Activated T-helper 9 cell treated with anti-CD3 and anti-CD28 coated beads, Interleukin-2, amount 50 U/mL, for 16 hours (primary cell): ENCODE measurements at regions not wholly inside any gene's neighbourhood (a gene's known extent, or its start where the extent isn't known, plus 50 kb on each side); places are given as distances from the start of the nearest gene placed in this dataset.

ENCODE experiments used
- DNase-seq: peaks from one replicate; pipeline ENCODE4 v3.0.0-alpha.2; 2020; ENCODE audit warnings: low read depth

GRCh38 chr10:78620985-78621799, 447.6 kb upstream of the ZMIZ1 start:
- no peak for DNase-seq

- DNase-seq: no peak
Observed at GRCh38 chr10:78623578-78624215, 445.1 kb upstream of the ZMIZ1 start.

- no peak for DNase-seq
Observed at GRCh38 chr10:78624791-78625190, 444.0 kb upstream of the ZMIZ1 start.

DNA sequence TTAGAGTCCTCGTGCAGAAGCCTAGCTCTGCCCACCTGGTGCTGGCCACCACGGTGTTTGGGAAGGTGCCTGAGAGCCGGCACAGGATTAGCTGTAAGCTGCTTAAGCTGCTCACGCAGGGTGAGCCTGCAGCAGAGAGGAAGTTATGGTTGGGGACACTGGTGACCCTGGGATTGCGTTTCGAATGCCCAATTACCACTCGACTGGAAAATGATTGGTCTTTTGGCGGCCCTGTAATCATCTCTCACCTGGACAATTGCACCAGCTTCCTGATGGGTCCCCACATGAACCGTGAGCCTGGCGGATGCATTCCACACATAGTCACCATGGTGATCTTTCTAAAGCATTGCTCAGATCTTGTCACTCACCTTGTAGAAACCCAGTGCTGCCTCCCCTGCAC, 442.3 kb upstream of the ZMIZ1 start:
- no peak for DNase-seq

DNA sequence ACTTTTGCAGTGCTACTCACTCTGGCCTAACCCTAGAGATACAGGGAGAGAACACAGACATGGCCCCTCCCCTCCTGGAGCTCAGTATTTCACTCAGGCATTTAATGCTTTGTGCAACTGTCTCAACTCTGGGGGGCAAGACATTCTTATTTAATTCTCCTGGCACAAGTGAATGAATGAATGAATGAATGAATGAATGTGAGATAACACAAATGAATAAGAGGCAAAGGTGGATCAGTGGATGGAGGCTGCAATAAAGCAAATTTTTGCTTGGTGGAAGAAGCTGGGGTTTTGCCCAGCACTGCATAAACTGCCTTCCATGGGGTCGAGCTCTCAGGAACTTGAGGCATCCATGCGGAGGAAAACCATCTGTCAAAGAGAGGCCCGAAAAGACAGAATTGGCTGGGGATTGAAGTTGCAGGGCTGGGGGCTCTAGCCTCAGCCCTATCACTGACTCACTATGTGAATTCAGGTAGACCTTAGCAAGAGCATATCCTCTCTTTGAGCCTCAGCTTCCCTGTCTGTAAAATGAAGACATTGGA, 441.4 kb upstream of the ZMIZ1 start:
- DNase-seq: no peak

DNA sequence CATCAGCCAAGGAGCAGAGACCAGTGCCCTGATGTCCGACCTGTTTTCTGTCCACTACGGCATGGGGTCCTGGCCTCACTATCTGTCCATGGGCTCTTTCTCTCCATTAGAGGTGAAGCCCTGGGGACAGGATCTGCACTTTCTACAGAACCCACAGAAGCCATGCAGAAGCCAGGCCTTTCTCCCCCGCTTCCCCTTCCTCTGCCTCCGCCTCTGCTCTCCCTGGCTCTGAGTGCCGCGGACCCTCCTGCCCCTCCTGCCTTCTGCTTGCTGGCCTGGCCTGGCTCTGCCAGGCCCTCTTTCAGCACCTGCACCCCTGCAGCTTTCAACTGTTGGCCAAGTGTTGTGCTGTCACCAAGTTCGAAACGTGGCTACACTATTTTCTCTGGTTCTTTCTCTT, 439.8 kb upstream of the ZMIZ1 start:
- no peak for DNase-seq

DNA sequence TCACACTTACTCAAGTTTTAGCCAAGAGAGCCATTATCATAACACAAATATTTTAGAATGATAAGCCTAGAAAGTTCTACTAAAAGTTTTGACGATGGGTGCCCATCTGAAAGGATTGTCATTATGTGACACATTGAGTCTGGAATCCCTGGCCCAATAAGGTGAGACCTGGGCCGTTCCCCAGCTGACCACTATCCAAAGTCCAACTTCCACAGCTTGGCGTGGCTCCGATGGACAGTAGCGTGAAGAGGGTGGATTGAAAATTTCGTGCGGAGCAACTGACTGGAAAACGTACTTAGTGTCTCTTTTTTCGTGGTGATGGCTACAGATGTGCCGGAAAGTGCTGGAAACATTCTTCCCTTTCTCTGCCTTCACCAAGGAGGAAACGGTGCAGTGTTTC, 439.0 kb upstream of the ZMIZ1 start:
- no peak for DNase-seq

GRCh38 chr10:78630944-78631838, 437.6 kb upstream of the ZMIZ1 start:
- no peak for DNase-seq

- no peak for DNase-seq
Observed at GRCh38 chr10:78634389-78634815, 434.4 kb upstream of the ZMIZ1 start.

- no peak for DNase-seq
Observed at GRCh38 chr10:78634835-78635234, 433.9 kb upstream of the ZMIZ1 start.

DNA sequence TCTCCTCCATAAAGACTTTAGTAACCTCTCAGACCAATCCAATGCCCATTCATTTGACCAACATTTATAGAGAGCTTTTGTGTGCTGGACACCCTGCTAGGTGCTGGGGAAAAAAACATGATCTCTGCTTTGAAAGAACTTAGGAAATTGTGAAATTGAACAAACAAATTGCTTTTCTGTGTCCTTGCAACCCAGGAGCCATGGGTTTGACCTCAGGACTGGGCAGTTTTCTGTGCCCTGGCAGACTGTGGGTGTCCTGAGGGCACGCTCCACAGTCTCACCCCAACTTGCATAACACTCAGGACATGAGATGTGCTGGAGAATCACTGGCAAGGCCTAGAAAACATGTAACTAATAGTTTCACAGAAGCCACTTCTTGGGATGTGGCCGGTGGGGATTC, 429.1 kb upstream of the ZMIZ1 start:
- no peak for DNase-seq

DNA sequence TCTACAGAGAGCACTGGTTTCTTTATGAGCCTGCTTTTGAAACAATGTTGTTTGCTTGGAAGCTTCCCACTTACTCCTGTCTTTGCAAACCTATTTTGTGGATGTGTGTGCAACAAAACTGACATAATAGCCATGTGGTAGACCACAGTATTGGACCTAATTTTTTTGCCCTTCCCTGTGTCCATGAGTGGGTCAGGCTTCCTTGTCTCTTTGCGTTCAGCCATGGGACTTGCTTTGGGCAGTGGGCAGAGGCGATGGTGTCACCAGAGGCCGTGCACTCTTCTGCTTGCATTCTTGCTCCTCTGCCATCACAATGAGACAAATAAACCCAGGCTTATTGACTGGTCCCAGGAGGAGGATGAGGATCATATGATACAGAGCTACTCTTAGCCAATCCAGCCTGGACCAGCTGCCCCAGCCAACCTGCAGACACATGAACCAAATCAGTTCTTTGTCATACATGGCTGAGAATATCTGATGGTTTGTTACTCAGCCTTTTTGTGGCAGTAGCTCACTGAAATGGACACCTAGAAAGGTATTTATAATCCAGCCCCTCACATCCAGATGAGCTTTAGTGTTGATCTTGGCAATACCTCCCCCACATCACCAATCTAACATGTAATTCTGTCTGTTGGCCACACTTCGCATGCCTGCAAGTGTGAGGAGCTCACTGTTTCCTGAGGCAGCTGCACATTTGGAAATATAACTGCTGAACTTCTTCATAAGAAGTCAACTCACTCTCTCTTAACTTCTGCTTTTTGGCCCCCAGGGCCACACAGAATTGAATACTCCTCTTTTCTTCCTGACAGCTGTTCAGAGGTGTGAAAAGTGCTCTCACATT, 427.8 kb upstream of the ZMIZ1 start:
- no peak for DNase-seq

DNA sequence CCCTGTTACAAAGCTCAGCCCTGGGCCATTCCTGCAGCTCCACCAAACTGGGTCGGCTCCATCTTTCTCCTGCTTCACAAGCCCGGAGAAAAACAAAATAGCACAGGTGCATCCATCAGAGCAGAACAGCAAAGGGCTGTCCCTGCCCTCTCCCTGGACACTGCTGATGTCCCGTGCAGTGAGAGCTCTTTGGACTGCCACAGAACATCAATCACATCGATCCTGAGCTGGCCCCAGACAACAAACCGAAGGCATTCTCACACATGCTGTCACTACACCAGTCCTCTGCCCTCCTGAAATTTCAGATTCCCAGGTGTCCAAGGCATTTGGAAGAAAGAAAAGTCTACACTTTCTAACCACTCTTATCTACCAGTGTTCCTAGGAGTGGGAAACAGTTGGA, 427.1 kb upstream of the ZMIZ1 start:
- no peak for DNase-seq

DNA sequence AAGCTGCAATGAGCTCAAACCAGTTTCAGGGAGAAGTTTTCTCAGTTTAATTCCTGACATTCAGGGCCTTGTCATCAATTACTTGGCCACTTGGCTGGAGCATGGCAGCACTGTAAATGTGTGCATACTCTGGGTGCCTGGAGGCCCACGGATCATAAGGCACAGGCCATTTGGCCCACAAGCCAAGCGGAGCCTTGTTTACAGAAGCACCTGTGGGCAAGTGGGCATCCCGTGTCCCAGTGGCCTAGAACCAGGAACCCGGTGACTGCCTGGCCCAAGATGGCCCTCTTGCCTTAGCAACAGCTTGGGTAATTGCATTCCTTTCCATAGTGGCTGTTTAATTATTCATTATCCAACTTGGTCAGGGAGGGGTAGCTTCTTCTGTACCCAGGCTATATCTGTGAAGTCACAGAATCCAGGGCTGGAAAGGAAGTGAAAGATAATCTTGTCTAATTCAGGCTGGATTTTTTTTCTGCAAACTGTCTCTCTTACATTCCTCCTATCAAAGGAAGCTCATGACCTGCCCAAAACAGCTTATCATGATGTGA, 426.4 kb upstream of the ZMIZ1 start:
- DNase-seq: no peak

GRCh38 chr10:78643513-78643912, 425.3 kb upstream of the ZMIZ1 start:
- no peak for DNase-seq

GRCh38 chr10:78644550-78644949, 424.2 kb upstream of the ZMIZ1 start:
- DNase-seq: no peak

GRCh38 chr10:78645169-78645686, 423.5 kb upstream of the ZMIZ1 start:
- no peak for DNase-seq

- DNase-seq: no peak
Observed at GRCh38 chr10:78645975-78646374, 422.8 kb upstream of the ZMIZ1 start.

DNA sequence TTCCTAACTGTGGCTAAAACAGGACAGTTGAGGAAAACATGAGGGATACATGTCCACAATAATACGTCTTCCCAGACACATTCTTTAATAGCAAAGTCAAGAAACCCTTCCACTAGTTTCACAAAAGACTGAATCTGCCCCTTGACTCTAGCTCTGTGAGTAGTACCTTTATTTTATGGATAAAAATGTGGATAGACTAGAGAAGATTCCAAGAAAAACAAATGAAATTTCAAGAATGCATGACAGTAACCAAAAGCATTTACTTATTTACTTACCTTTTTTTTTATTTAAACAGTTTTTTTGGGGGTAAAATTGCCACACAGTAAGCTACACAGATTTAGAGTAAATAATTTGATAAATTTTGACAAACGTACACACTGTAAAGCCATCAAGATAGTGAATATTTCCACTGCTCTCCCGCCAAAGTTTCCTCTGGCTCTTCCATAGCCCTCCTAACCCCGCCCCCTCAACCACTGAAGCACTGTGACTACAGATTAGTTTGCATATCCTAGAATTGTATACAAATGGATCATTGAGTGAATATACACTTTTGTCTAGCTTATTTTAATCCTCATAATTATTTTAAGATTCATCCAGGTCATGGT, 420.4 kb upstream of the ZMIZ1 start:
- no peak for DNase-seq

DNA sequence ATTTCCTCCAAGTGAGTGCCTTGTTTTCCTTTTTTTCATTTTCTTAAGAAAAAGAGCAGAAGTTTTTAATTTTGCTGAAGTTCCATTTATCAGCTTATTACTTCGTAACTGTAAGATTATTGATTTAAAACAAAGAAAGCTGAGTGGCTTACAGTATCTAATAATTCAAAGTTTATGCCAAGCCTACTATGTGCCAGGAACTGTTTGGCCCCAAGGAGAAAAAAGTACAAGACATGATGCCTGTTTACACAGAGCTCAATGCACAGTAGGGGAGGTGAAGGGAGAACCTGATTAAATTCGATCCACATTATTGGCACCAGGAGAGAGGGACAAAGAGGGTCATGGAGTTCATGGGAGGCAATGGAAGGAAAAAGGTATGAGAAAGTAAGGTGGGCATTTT, 419.3 kb upstream of the ZMIZ1 start:
- DNase-seq: no peak

GRCh38 chr10:78650122-78650521, 418.6 kb upstream of the ZMIZ1 start:
- DNase-seq: no peak
